ENCODE measurements at regions not wholly inside any gene's neighbourhood (a gene's known extent, or its start where the extent isn't known, plus 50 kb on each side); places are given as distances from the start of the nearest gene placed in this dataset.
A peak's percentile ranks its signal among the peaks of the same experiment; 100 is the strongest.

GRCh38 chr2:150971910-150972309, 289.8 kb downstream of the RBM43 start:
- no peak for TF ChIP-seq CTCF (IDR thresholded peaks at IDR 0.05; ENCODE audit: low read depth, low read length, missing control alignments)
- no peak for DNase-seq (ENCODE audit: extremely low read depth, low read depth)
- no peak overlapping the region for H3K4me3 ChIP-seq (replicated peaks; ENCODE audit: low read depth, low read length)

- TF ChIP-seq CTCF (IDR thresholded peaks at IDR 0.05; ENCODE audit: low read depth, low read length, missing control alignments) = no peak
- no peak for DNase-seq (ENCODE audit: extremely low read depth, low read depth)
Observed at GRCh38 chr2:150963336-150963735, 298.3 kb downstream of the RBM43 start.

DNA sequence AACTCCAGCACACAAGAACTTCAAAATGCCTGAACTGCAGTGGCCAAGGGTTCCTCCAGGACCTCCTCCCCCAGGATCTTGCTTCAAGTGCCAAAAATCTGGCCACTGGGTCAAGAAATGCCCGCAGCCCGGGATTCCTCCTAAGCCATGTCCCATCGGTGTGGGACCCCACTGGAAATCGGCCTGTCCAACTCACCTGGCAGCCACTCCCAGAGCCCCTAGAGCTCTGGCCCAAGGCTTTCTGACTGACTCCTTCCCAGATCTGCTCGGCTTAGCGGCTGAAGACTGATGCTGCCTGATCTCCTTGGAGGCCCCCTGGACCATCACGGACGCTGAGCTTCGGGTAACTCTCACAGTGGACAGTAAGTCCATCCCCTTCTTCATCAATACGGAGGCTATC, 306.4 kb downstream of the RBM43 start:
- H3K4me3 ChIP-seq (replicated peaks; ENCODE audit: low read depth, low read length) = no peak overlapping the region
- TF ChIP-seq CTCF (IDR thresholded peaks at IDR 0.05; ENCODE audit: low read depth, low read length, missing control alignments) = no peak
- DNase-seq (ENCODE audit: extremely low read depth, low read depth) = no peak

More at GRCh38 chr2:150963336-150963735, 298.3 kb downstream of the RBM43 start:
- H3K4me3 ChIP-seq (replicated peaks; ENCODE audit: low read depth, low read length) = no peak overlapping the region

DNA sequence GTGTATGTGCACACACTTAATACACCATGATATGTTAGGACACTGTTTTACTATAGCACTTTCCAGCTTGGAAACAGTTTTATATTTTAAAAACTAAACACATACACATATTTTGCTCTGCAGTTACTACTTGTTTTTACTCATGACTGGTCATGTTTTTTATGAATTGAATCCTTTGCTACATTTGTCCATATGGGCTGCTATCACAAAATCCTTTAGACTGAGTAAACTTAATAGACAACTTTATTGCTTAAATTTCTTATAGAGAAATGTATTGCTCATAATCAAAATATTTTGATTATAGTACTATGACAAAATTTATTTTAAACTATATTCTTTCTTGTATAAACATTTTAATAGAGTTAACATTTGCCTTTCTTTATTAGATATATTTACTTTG, 314.8 kb downstream of the RBM43 start:
- TF ChIP-seq CTCF (IDR thresholded peaks at IDR 0.05; ENCODE audit: low read depth, low read length, missing control alignments) = no peak
- H3K4me3 ChIP-seq (replicated peaks; ENCODE audit: low read depth, low read length) = no peak overlapping the region
- no peak for DNase-seq (ENCODE audit: extremely low read depth, low read depth)

GRCh38 chr2:150944315-150944714, 317.3 kb downstream of the RBM43 start:
- DNase-seq (ENCODE audit: extremely low read depth, low read depth) = no peak
- no peak for TF ChIP-seq CTCF (IDR thresholded peaks at IDR 0.05; ENCODE audit: low read depth, low read length, missing control alignments)
- no peak overlapping the region for H3K4me3 ChIP-seq (replicated peaks; ENCODE audit: low read depth, low read length)

- no peak for TF ChIP-seq CTCF (IDR thresholded peaks at IDR 0.05; ENCODE audit: low read depth, low read length, missing control alignments)
- DNase-seq (ENCODE audit: extremely low read depth, low read depth) = no peak
- H3K4me3 ChIP-seq (replicated peaks; ENCODE audit: low read depth, low read length) = no peak overlapping the region
Observed at GRCh38 chr2:150939087-150939486, 322.6 kb downstream of the RBM43 start.

GRCh38 chr2:150938527-150938926, 323.1 kb downstream of the RBM43 start:
- no peak for TF ChIP-seq CTCF (IDR thresholded peaks at IDR 0.05; ENCODE audit: low read depth, low read length, missing control alignments)
- DNase-seq (ENCODE audit: extremely low read depth, low read depth) = peak; percentile 24
- no peak overlapping the region for H3K4me3 ChIP-seq (replicated peaks; ENCODE audit: low read depth, low read length)
